ENCODE measurements at regions not wholly inside any gene's neighbourhood (a gene's known extent, or its start where the extent isn't known, plus 50 kb on each side); places are given as distances from the start of the nearest gene placed in this dataset.

DNA sequence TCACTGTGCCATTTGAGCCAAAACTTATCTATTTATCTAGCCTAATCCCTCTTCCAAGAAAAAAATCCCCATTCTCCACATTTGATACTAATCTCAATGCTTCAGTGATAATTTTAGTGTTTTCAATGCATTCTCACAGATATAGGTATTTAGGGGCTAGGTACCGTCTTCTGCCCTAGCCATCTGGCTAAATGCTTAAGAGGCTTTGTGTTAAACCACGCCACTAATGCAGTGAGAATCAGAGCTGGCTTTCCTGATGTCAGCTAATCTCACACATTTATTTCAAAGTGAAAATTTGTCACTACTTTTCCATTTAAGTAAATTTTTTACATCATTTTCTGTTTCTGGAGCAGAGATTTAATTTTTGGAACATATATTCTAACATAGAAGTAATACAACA, 479.7 kb downstream of the MAN2A1 start (continued):
- TF ChIP-seq TAF7 (optimal IDR thresholded peaks at IDR 0.05; ENCODE audit: borderline replicate concordance, low read depth, low read length) = no peak
- no peak for TF ChIP-seq RAD21 (IDR thresholded peaks at IDR 0.05 in 1 of 2, conservative IDR thresholded peaks at IDR 0.05 in 1 of 2; ENCODE audit: low read depth in 2 of 2, low read length in 2 of 2)
- TF ChIP-seq CEBPB (IDR thresholded peaks at IDR 0.05; ENCODE audit: low read depth, low read length) = no peak
- no peak for TF ChIP-seq RNF2 (IDR thresholded peaks at IDR 0.05; ENCODE audit: borderline replicate concordance, low read depth, low read length, missing control alignments, poor library complexity, severe bottlenecking)
- TF ChIP-seq SIX5 (IDR thresholded peaks at IDR 0.05; ENCODE audit: low read depth, low read length) = no peak
- TF ChIP-seq, protein P1, sequence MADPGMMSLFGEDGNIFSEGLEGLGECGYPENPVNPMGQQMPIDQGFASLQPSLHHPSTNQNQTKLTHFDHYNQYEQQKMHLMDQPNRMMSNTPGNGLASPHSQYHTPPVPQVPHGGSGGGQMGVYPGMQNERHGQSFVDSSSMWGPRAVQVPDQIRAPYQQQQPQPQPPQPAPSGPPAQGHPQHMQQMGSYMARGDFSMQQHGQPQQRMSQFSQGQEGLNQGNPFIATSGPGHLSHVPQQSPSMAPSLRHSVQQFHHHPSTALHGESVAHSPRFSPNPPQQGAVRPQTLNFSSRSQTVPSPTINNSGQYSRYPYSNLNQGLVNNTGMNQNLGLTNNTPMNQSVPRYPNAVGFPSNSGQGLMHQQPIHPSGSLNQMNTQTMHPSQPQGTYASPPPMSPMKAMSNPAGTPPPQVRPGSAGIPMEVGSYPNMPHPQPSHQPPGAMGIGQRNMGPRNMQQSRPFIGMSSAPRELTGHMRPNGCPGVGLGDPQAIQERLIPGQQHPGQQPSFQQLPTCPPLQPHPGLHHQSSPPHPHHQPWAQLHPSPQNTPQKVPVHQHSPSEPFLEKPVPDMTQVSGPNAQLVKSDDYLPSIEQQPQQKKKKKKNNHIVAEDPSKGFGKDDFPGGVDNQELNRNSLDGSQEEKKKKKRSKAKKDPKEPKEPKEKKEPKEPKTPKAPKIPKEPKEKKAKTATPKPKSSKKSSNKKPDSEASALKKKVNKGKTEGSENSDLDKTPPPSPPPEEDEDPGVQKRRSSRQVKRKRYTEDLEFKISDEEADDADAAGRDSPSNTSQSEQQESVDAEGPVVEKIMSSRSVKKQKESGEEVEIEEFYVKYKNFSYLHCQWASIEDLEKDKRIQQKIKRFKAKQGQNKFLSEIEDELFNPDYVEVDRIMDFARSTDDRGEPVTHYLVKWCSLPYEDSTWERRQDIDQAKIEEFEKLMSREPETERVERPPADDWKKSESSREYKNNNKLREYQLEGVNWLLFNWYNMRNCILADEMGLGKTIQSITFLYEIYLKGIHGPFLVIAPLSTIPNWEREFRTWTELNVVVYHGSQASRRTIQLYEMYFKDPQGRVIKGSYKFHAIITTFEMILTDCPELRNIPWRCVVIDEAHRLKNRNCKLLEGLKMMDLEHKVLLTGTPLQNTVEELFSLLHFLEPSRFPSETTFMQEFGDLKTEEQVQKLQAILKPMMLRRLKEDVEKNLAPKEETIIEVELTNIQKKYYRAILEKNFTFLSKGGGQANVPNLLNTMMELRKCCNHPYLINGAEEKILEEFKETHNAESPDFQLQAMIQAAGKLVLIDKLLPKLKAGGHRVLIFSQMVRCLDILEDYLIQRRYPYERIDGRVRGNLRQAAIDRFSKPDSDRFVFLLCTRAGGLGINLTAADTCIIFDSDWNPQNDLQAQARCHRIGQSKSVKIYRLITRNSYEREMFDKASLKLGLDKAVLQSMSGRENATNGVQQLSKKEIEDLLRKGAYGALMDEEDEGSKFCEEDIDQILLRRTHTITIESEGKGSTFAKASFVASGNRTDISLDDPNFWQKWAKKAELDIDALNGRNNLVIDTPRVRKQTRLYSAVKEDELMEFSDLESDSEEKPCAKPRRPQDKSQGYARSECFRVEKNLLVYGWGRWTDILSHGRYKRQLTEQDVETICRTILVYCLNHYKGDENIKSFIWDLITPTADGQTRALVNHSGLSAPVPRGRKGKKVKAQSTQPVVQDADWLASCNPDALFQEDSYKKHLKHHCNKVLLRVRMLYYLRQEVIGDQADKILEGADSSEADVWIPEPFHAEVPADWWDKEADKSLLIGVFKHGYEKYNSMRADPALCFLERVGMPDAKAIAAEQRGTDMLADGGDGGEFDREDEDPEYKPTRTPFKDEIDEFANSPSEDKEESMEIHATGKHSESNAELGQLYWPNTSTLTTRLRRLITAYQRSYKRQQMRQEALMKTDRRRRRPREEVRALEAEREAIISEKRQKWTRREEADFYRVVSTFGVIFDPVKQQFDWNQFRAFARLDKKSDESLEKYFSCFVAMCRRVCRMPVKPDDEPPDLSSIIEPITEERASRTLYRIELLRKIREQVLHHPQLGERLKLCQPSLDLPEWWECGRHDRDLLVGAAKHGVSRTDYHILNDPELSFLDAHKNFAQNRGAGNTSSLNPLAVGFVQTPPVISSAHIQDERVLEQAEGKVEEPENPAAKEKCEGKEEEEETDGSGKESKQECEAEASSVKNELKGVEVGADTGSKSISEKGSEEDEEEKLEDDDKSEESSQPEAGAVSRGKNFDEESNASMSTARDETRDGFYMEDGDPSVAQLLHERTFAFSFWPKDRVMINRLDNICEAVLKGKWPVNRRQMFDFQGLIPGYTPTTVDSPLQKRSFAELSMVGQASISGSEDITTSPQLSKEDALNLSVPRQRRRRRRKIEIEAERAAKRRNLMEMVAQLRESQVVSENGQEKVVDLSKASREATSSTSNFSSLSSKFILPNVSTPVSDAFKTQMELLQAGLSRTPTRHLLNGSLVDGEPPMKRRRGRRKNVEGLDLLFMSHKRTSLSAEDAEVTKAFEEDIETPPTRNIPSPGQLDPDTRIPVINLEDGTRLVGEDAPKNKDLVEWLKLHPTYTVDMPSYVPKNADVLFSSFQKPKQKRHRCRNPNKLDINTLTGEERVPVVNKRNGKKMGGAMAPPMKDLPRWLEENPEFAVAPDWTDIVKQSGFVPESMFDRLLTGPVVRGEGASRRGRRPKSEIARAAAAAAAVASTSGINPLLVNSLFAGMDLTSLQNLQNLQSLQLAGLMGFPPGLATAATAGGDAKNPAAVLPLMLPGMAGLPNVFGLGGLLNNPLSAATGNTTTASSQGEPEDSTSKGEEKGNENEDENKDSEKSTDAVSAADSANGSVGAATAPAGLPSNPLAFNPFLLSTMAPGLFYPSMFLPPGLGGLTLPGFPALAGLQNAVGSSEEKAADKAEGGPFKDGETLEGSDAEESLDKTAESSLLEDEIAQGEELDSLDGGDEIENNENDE (IDR thresholded peaks at IDR 0.05; ENCODE audit: insufficient replicate concordance, low read length) = no peak
